LNCaP clone FGC (cell line): ENCODE measurements at regions not wholly inside any gene's neighbourhood (a gene's known extent, or its start where the extent isn't known, plus 50 kb on each side); places are given as distances from the start of the nearest gene placed in this dataset.

ENCODE experiments used
- DNase-seq: peaks from one replicate; pipeline ENCODE4 v3.0.0-alpha.2; 2011; ENCODE audit warnings: low read depth
- H3K4me3 ChIP-seq: 2 replicates; pipeline ENCODE4 v1.5.1; 2011; ENCODE audit warnings: mild to moderate bottlenecking, low read depth, low read length, control low read depth
- TF ChIP-seq, protein P1 (sequence below): IDR thresholded peaks from 2 replicates; pipeline ENCODE4 v1.5.1; 2012; ENCODE audit warnings: mild to moderate bottlenecking; ENCODE audit not compliant: control insufficient read depth, insufficient read depth; ENCODE audit errors: extremely low read depth

DNA sequence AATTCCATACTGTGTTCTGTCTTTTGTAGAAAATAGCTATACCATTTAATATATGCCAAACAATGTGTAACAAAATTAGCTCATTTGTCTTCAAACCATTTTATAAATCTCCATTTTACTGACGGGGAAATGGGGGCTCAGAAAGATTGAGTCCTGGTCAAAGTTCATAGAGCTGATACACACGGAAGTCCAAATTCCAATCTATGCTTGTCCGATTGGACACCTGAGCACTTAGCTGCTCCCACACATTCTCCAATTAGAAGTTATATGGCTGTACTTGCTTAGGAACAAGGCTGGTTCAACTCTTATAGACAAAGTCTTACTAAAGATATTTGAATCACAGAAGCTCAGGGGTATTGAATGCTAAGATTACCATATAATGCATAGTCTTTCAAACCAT lies 185.2 kb downstream of the ANKRD50 start:
- H3K4me3 ChIP-seq, result no peak overlapping the region
- no peak for DNase-seq
- TF ChIP-seq, protein P1, sequence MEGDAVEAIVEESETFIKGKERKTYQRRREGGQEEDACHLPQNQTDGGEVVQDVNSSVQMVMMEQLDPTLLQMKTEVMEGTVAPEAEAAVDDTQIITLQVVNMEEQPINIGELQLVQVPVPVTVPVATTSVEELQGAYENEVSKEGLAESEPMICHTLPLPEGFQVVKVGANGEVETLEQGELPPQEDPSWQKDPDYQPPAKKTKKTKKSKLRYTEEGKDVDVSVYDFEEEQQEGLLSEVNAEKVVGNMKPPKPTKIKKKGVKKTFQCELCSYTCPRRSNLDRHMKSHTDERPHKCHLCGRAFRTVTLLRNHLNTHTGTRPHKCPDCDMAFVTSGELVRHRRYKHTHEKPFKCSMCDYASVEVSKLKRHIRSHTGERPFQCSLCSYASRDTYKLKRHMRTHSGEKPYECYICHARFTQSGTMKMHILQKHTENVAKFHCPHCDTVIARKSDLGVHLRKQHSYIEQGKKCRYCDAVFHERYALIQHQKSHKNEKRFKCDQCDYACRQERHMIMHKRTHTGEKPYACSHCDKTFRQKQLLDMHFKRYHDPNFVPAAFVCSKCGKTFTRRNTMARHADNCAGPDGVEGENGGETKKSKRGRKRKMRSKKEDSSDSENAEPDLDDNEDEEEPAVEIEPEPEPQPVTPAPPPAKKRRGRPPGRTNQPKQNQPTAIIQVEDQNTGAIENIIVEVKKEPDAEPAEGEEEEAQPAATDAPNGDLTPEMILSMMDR, result no peak

GRCh38 chr4:124529131-124529530 lies 183.4 kb downstream of the ANKRD50 start:
- DNase-seq, result no peak
- TF ChIP-seq, protein P1, result no peak
- H3K4me3 ChIP-seq, result no peak overlapping the region

GRCh38 chr4:124530464-124531077 lies 182.0 kb downstream of the ANKRD50 start:
- TF ChIP-seq, protein P1, result no peak
- no peak for DNase-seq
- no peak overlapping the region for H3K4me3 ChIP-seq

GRCh38 chr4:124534131-124534530 lies 178.4 kb downstream of the ANKRD50 start:
- TF ChIP-seq, protein P1, result no peak
- no peak for DNase-seq
- no peak overlapping the region for H3K4me3 ChIP-seq

DNA sequence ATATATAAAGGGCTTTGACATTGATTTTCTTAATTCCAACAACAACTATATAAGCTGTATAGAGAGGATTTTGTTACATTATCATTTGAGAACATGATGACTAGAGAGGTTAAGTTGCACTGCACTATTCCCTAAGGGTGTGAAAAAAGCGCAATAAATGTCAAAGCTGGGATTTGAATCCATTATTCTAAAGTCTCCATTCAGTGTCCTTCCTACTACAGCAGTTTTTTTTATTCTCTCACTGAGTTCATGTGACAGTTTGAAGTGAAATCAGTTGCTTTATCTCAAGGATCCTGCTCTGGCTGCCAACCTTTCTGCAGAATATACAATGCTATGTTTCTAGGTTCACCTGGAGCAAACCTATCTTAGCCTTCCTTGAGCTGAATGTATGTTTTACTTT lies 177.5 kb downstream of the ANKRD50 start:
- TF ChIP-seq, protein P1, result no peak
- no peak overlapping the region for H3K4me3 ChIP-seq
- DNase-seq, result no peak

GRCh38 chr4:124536946-124537345 lies 175.6 kb downstream of the ANKRD50 start:
- TF ChIP-seq, protein P1, result no peak
- DNase-seq, result no peak
- no peak overlapping the region for H3K4me3 ChIP-seq

DNA sequence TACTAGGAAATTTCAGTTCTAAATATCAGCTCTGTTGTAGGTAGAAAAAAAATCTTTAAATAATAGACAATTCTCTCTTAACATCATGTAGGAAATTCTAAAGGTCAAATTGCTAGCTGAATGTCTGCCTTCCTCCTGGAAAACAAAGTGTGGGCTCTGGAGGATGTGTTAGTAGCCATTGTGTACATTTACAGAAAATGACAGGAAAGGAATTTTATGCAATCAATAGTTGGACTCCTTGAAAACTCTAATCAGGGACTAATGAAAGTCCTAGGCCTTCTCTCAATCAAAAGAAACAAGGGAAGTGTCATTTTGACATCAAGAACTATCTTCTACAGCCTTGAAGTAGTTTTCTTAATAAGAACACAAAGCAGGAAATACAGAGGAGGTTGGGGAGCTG lies 174.6 kb downstream of the ANKRD50 start:
- DNase-seq, result no peak
- TF ChIP-seq, protein P1, result no peak

More for the DNA sequence above, 174.6 kb downstream of the ANKRD50 start:
- no peak overlapping the region for H3K4me3 ChIP-seq
